SK-N-SH treated with all-trans-retinoic acid at 6 μM for 48 hours (cell line): ENCODE measurements at regions not wholly inside any gene's neighbourhood (a gene's known extent, or its start where the extent isn't known, plus 50 kb on each side); places are given as distances from the start of the nearest gene placed in this dataset.

Experiments used
- ATAC-seq: fragments of 200-7000 bp; cut with Tn5 transposase; 3 replicates; pipeline ENCODE4 v1.9.1; 2020; ENCODE audit warnings: mild to moderate bottlenecking, moderate library complexity
- ARNTL ChIP-seq: fragments of 450-650 bp; formaldehyde crosslinking; IDR thresholded peaks from 2 replicates; pipeline ENCODE4 v1.5.0; 2020; ENCODE audit warnings: low read depth, mild to moderate bottlenecking, moderate library complexity, borderline replicate concordance
- CREB5 ChIP-seq: fragments of 250-450 bp; sonication (Bioruptor Pico); IDR thresholded peaks from 2 replicates; pipeline ENCODE4 v1.5.1; 2020; ENCODE audit warnings: low read depth, mild to moderate bottlenecking, moderate library complexity
- ESRRG ChIP-seq: fragments of 250-450 bp; sonication (Bioruptor Pico); IDR thresholded peaks from 2 replicates; pipeline ENCODE4 v1.6.1; 2021; ENCODE audit warnings: mild to moderate bottlenecking
- GLIS3 ChIP-seq: fragments of 250-450 bp; sonication (Bioruptor Pico); IDR thresholded peaks from 2 replicates; pipeline ENCODE4 v1.5.0; 2020; ENCODE audit warnings: mild to moderate bottlenecking, moderate library complexity
- ISL1 ChIP-seq: fragments of 250-450 bp; sonication (Bioruptor Pico); IDR thresholded peaks from 2 replicates; pipeline ENCODE4 v2.1.2; 2022; ENCODE audit warnings: mild to moderate bottlenecking, moderate library complexity
- OSR1 ChIP-seq: fragments of 250-450 bp; sonication (Bioruptor Pico); IDR thresholded peaks from 2 replicates; pipeline ENCODE4 v1.8.0; 2022; ENCODE audit warnings: moderate library complexity, mild to moderate bottlenecking, inconsistent platforms
- PATZ1 ChIP-seq: fragments of 250-450 bp; sonication (Bioruptor Pico); IDR thresholded peaks from 2 replicates; pipeline ENCODE4 v1.8.0; 2020; ENCODE audit warnings: mild to moderate bottlenecking, moderate library complexity, borderline replicate concordance
- POU6F1 ChIP-seq: fragments of 250-450 bp; sonication (Bioruptor Pico); IDR thresholded peaks from 2 replicates; pipeline ENCODE4 v1.8.0; 2021; ENCODE audit warnings: low read depth, mild to moderate bottlenecking, moderate library complexity, borderline replicate concordance
- PPARA ChIP-seq: fragments of 250-450 bp; sonication (Bioruptor Pico); IDR thresholded peaks from 2 replicates; pipeline ENCODE4 v1.5.0; 2020; ENCODE audit warnings: mild to moderate bottlenecking, borderline replicate concordance
- TCF4 ChIP-seq: fragments of 250-450 bp; sonication (Bioruptor Pico); IDR thresholded peaks from 2 replicates; pipeline ENCODE4 v1.8.0; 2021; ENCODE audit warnings: mild to moderate bottlenecking, moderate library complexity, borderline replicate concordance
- TOX ChIP-seq: fragments of 250-450 bp; sonication (Bioruptor Pico); IDR thresholded peaks from 2 replicates; pipeline ENCODE4 v1.8.0; 2021; ENCODE audit warnings: mild to moderate bottlenecking, moderate library complexity, borderline replicate concordance
- TSHZ2 ChIP-seq: fragments of 250-450 bp; sonication (Bioruptor Pico); IDR thresholded peaks from 2 replicates; pipeline ENCODE4 v1.5.0; 2020; ENCODE audit warnings: mild to moderate bottlenecking, moderate library complexity
- ZC3H10 ChIP-seq: fragments of 250-450 bp; sonication (Bioruptor Pico); IDR thresholded peaks from 2 replicates; pipeline ENCODE4 v1.5.1; 2021; ENCODE audit warnings: mild to moderate bottlenecking, moderate library complexity
- ZFP3 ChIP-seq: fragments of 250-450 bp; sonication (Bioruptor Pico); IDR thresholded peaks from 2 replicates; pipeline ENCODE4 v1.5.0; 2020; ENCODE audit warnings: mild to moderate bottlenecking, moderate library complexity
- ZFP30 ChIP-seq: fragments of 450-650 bp; formaldehyde crosslinking; IDR thresholded peaks from 2 replicates; pipeline ENCODE4 v1.5.0; 2022; ENCODE audit warnings: mild to moderate bottlenecking, moderate library complexity
- ZNF565 ChIP-seq: fragments of 450-650 bp; formaldehyde crosslinking; conservative IDR thresholded peaks from 2 replicates; pipeline ENCODE4 v1.5.0; 2020; ENCODE audit warnings: low read depth, mild to moderate bottlenecking, moderate library complexity
- ZNF70 ChIP-seq: fragments of 450-650 bp; formaldehyde crosslinking; IDR thresholded peaks from 2 replicates; pipeline ENCODE4 v1.5.0; 2020; ENCODE audit warnings: mild to moderate bottlenecking, moderate library complexity

GRCh38 chr1:115925467-115925866, 50.8 kb upstream of the SLC22A15 start:
- ATAC-seq: no peak
- TF ChIP-seq GLIS3: no peak
- no peak for TF ChIP-seq ESRRG
- TF ChIP-seq TOX: no peak
- TF ChIP-seq ISL1 (CRISPR knock-in tag): no peak
- TF ChIP-seq PATZ1 (CRISPR knock-in tag): no peak
- no peak for TF ChIP-seq ZFP30 (CRISPR knock-in tag)
- no peak for TF ChIP-seq PPARA (CRISPR knock-in tag)
- no peak for TF ChIP-seq CREB5 (CRISPR knock-in tag)
- TF ChIP-seq ARNTL (CRISPR knock-in tag): no peak
- no peak for TF ChIP-seq ZC3H10 (CRISPR knock-in tag)
- no peak for TF ChIP-seq ZNF70 (CRISPR knock-in tag)
- TF ChIP-seq OSR1 (CRISPR knock-in tag): no peak
- no peak for TF ChIP-seq TSHZ2
- no peak for TF ChIP-seq ZFP3 (CRISPR knock-in tag)
- no peak for TF ChIP-seq POU6F1 (CRISPR knock-in tag)
- TF ChIP-seq TCF4: no peak
- no peak for TF ChIP-seq ZNF565 (CRISPR knock-in tag)
